Pancreas (tissue), 10 donors: ENCODE measurements at regions not wholly inside any gene's neighbourhood (a gene's known extent, or its start where the extent isn't known, plus 50 kb on each side); places are given as distances from the start of the nearest gene placed in this dataset.

Experiments used
- ATAC-seq, 4 donors: fragments of 200-7000 bp; cut with Tn5 transposase; one replicate each; pipeline versions ENCODE4 v1.8.0 to v1.9.1; 2020; ENCODE audit warnings: mild to moderate bottlenecking in 4 of 4, moderate library complexity in 4 of 4
- DNase-seq, 6 donors: peaks; one replicate each; pipeline ENCODE4 v3.0.0-alpha.2; 2020
- FAIRE-seq: peaks from 2 replicates; lab custom pipeline; 2012; peaks lifted over from hg19 to GRCh38; lab: Jason Lieb, UNC
- H3K27ac ChIP-seq, 4 donors: fragments of 200-600 bp; sonication (generic); 1 replicate in 3 of 4; 2 replicates in 1 of 4; pipeline versions ENCODE4 v1.5.0 to v1.8.0; 2020
- H3K27me3 ChIP-seq, 4 donors: fragments of 200-600 bp; one replicate each; pipeline ENCODE4 v1.8.0; 2021
- H3K36me3 ChIP-seq, 3 donors: fragments of 200-600 bp; sonication (generic) in 1 of 3; one replicate each; pipeline versions ENCODE4 v1.5.0 to v1.8.0; 2020 to 2021
- H3K4me1 ChIP-seq, 3 donors: fragments of 200-600 bp; one replicate each; pipeline ENCODE4 v1.8.0; 2021
- H3K4me3 ChIP-seq, 4 donors: fragments of 200-600 bp; sonication (generic) in 2 of 4; one replicate each; pipeline versions ENCODE4 v1.5.0 to v1.8.0; 2020 to 2021
- H3K9me3 ChIP-seq, 4 donors: fragments of 200-600 bp; one replicate each; pipeline ENCODE4 v1.8.0; 2021
- WGBS, 2 donors: extraction: QIAGEN DNeasy Blood & Tissue Kit; methylation state at CpG; one replicate each; pipeline ENCODE4 v1.1.7; 2013; 5-methylcytosine and 5-hydroxymethylcytosine counted together
- intact Hi-C, 3 donors: fragments of 100-400 bp; cut with DNase I; formaldehyde crosslinking; loops; one replicate each; pipeline versions ENCODE4 v1.11.1 to v1.14.2; 2022
- TF ChIP-seq, protein P1 (sequence below), 4 donors: fragments of 200-600 bp; sonication (generic) in 3 of 4; IDR thresholded peaks; one replicate each; pipeline versions ENCODE4 v1.5.0 to v1.8.0; 2021; ENCODE audit warnings: antibody characterized with exemption in 4 of 4
- donor health status: healthy with polysubstance abuse.
- donor health status: DM: no; HTN: no; CAD: no; lungs with moderate emphysema.
- donor health status: DM: no; HTN: no; CAD: no.
- donor health status: control.
- donor health status: control.
- donor health status: Bipolar disorder and iron deficiency.
- donor health status: DM: yes; HTN: yes; CAD: no.
- donor health status: DM: no; HTN: no; CAD: no.
- donor health status: DM: no; HTN: no; CAD: no.
- donor health status: DM: yes; HTN: yes; CAD: no.

DNA sequence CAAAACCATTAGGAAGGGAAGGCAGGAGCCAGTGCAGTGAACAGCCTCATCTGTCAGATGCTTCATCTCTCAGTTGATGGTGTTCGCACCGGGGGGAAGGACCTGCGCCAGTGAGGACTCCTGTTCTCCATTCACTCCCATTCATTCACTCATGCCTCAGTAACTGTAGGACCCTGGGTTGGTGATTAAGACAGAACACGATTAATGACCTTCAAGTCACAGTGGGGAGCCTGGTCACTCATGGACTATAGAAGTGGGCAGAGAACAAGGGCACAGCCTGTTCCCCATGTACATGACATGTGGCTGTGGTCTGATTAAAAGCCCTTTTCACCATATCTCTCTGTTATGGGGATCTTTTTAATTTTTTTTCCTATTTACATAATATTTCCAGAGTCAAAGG lies 113.3 kb downstream of the RPS12 start:
- no peak for DNase-seq
- Histone ChIP-seq H3K4me3 (no peak overlapping the region), H3K36me3 (no peaks in the 10 kb centered on the region), H3K27me3 (no peaks in the 10 kb centered on the region), H3K9me3 (no peaks in the 10 kb centered on the region), H3K27ac (no peak overlapping the region), H3K4me1 (no peaks in the 10 kb centered on the region)
- TF ChIP-seq, protein P1, sequence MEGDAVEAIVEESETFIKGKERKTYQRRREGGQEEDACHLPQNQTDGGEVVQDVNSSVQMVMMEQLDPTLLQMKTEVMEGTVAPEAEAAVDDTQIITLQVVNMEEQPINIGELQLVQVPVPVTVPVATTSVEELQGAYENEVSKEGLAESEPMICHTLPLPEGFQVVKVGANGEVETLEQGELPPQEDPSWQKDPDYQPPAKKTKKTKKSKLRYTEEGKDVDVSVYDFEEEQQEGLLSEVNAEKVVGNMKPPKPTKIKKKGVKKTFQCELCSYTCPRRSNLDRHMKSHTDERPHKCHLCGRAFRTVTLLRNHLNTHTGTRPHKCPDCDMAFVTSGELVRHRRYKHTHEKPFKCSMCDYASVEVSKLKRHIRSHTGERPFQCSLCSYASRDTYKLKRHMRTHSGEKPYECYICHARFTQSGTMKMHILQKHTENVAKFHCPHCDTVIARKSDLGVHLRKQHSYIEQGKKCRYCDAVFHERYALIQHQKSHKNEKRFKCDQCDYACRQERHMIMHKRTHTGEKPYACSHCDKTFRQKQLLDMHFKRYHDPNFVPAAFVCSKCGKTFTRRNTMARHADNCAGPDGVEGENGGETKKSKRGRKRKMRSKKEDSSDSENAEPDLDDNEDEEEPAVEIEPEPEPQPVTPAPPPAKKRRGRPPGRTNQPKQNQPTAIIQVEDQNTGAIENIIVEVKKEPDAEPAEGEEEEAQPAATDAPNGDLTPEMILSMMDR (IDR thresholded peaks at IDR 0.05) = no peak
- WGBS, 2 donors = 74 to 82% methylated on average over 4 of the region's 4 CpGs
- no peak for FAIRE-seq
- no peak for ATAC-seq
- intact Hi-C loops = no loop called here

DNA sequence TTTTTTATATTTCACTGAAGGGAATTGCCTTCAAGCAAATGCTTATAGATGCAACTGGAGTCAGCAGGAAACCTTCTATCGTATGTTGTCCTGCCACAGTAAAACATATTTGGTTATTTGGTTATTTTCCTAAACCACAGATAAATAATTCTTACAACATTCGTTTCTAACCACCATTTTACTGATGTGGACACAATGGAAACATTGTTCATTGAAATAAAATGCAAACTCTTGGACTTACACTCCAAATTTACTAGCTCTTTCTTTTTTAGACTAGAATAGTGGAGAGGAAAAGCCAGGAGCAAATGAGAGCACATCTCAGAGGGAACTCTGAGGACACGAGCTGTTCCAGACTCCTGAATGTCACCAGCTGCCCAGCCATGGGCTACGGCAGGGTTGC lies 114.8 kb downstream of the RPS12 start:
- no peak overlapping the region for H3K27ac ChIP-seq
- H3K4me3 ChIP-seq = no peak overlapping the region
- ATAC-seq = no peak
- no peak for DNase-seq
- intact Hi-C loops = no loop called here
- no peaks in the 10 kb centered on the region for H3K36me3 ChIP-seq
- 55 to 69% methylated on average over 4 of the region's 4 CpGs for WGBS, 2 donors
- no peaks in the 10 kb centered on the region for H3K4me1 ChIP-seq
- TF ChIP-seq, protein P1 (IDR thresholded peaks at IDR 0.05) = no peak
- FAIRE-seq = no peak
- H3K9me3 ChIP-seq = no peaks in the 10 kb centered on the region
- no peaks in the 10 kb centered on the region for H3K27me3 ChIP-seq

DNA sequence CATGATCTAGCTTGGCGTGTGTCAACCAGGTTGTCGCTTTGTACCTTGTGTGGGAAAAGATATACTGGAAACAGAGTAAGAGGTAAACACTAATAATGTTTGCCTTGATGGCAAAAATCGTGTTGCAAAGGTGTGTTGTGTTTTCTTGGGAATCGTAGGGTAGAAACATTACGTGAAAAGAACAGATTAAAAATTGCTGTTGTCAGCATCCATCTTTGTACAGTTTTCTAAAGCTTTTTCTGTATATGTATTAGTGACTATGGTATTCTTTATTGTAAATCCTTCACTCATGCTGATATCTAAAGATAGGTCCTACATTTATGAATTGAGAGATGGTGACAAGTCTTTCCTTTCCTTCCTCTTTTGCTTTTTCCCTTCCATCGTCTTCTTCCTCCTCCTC lies 116.9 kb downstream of the RPS12 start:
- Histone ChIP-seq H3K36me3 (no peaks in the 10 kb centered on the region), H3K27ac (peak overlapping the region in 3 of 4 donors; percentile 6 to 38 (median 10)), H3K4me1 (no peaks in the 10 kb centered on the region), H3K27me3 (no peaks in the 10 kb centered on the region), H3K9me3 (no peaks in the 10 kb centered on the region), H3K4me3 (no peak overlapping the region)
- intact Hi-C loops = no loop called here
- WGBS, 2 donors = 70 to 77% methylated on average over 6 of the region's 6 CpGs
- TF ChIP-seq, protein P1 (IDR thresholded peaks at IDR 0.05) = no peak
- DNase-seq (no peak), FAIRE-seq (no peak), ATAC-seq (no peak)

DNA sequence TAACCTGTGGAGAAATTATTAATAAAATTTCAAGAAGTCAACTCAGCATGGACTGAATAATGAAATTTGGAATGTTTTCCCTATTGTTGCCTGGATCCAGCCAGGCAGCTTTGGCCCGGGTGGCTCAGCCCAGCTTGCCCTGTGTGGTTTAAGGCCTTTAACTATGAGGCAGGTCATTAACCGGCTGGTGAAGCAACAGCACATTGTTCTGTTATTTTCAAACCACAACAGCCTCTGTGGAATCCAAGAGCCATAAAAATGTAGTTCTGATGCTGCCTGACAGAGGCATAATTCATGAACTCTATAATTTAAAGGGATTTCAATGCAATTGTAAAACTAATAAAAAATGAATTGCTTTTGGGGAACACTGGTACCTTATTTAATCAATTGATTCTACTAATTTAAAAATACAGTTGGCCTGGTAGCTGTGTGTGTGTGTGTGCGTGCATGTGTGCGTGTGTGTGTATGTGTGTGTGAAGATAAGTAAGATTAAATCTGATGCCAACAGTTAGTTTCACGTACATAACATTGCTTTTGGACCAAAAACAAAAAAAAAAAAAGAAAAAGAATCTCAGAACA lies 117.7 kb downstream of the RPS12 start:
- no peak overlapping the region for H3K4me3 ChIP-seq
- TF ChIP-seq, protein P1 (IDR thresholded peaks at IDR 0.05) = no peak
- peak overlapping the region in 3 of 4 donors; percentile 6 to 38 (median 10) for H3K27ac ChIP-seq
- no peaks in the 10 kb centered on the region for H3K4me1 ChIP-seq
- H3K27me3 ChIP-seq = no peaks in the 10 kb centered on the region
- intact Hi-C loops = no loop called here
- no peaks in the 10 kb centered on the region for H3K9me3 ChIP-seq
- DNase-seq (peak in 3 of 6 donors; percentile 13 to 38 (median 32)), ATAC-seq (peak; percentile 54 to 87 (median 74)), FAIRE-seq (no peak)
- WGBS, 2 donors = 48 to 55% methylated on average over 5 of the region's 5 CpGs
- H3K36me3 ChIP-seq = no peaks in the 10 kb centered on the region

DNA sequence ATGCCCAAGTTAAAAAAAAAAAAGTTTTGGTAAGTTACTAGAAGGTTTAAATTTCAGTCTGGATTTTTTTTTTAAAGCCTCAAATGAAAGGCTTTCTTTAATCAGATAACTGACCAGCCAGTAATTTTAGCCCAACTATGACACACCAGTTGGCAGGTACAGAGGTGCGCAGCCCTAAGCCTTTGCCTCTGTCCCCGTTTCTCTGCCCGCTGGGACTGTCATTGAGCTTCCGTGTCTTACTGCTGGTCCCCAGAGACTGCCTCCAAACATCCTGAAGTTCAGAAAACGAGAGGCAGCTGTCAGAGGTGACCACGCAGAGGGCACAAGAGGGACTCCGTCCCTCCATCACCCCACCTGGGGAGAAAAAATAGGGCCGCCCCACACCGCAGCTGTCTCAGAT lies 118.2 kb downstream of the RPS12 start:
- DNase-seq (no peak), FAIRE-seq (no peak), ATAC-seq (no peak)
- no peaks in the 10 kb centered on the region for H3K4me1 ChIP-seq
- TF ChIP-seq, protein P1 (IDR thresholded peaks at IDR 0.05) = no peak
- no peak overlapping the region for H3K27ac ChIP-seq
- no peaks in the 10 kb centered on the region for H3K36me3 ChIP-seq
- no peaks in the 10 kb centered on the region for H3K9me3 ChIP-seq
- no peak overlapping the region for H3K4me3 ChIP-seq
- H3K27me3 ChIP-seq = no peaks in the 10 kb centered on the region
- 74 to 89% methylated on average over 9 of the region's 9 CpGs for WGBS, 2 donors
- intact Hi-C loops = no loop called here
